Stomach (tissue), 8 donors: ENCODE measurements at regions not wholly inside any gene's neighbourhood (a gene's known extent, or its start where the extent isn't known, plus 50 kb on each side); places are given as distances from the start of the nearest gene placed in this dataset.
"Not testable (repeated sequence)": the region's sequence is repeated elsewhere in the genome, so short reads cannot be mapped to it uniquely, and the experiment has no call there.

Experiments
- DNase-seq, 2 donors: peaks; one replicate each; pipeline versions ENCODE4 v3.0.0 to v3.0.0-alpha.2; 2013 to 2019
- H3K27ac ChIP-seq, 5 donors: fragments of 200-600 bp in 4 of 5; sonication (generic) in 4 of 5; one replicate each; pipeline ENCODE4 v1.5.1; 2013 to 2019; ENCODE audit warnings: mild to moderate bottlenecking in 1 of 5, moderate library complexity in 1 of 5
- H3K27me3 ChIP-seq, 3 donors: fragments of 200-600 bp; sonication (generic); one replicate each; pipeline ENCODE4 v1.5.1; 2017 to 2019; ENCODE audit warnings: mixed run types in 1 of 3
- H3K36me3 ChIP-seq, 4 donors: fragments of 200-600 bp; sonication (generic); 1 replicate in 3 of 4; 2 replicates in 1 of 4; pipeline ENCODE4 v1.5.1; 2016 to 2019
- H3K4me1 ChIP-seq, 4 donors: fragments of 200-600 bp; sonication (generic); one replicate each; pipeline ENCODE4 v1.5.1; 2016 to 2019
- H3K4me3 ChIP-seq, 4 donors: fragments of 200-600 bp; sonication (generic) in 3 of 4; one replicate each; pipeline ENCODE4 v1.5.1; 2016 to 2019; ENCODE audit warnings: mild to moderate bottlenecking in 1 of 4
- H3K9me3 ChIP-seq, 4 donors: fragments of 200-600 bp; sonication (generic); one replicate each; pipeline ENCODE4 v1.5.1; 2016 to 2019
- EP300 ChIP-seq: sonication (generic); formaldehyde crosslinking; IDR thresholded peaks from one replicate; pipeline ENCODE4 v1.6.1; 2017; ENCODE audit warnings: antibody characterized with exemption
- POLR2A ChIP-seq, 4 donors: fragments of 450-650 bp; IDR thresholded peaks; one replicate each; pipeline ENCODE4 v1.6.1; 2016; ENCODE audit warnings: antibody characterized with exemption in 4 of 4, control low read depth in 2 of 4, mild to moderate bottlenecking in 1 of 4, moderate library complexity in 1 of 4
- POLR2AphosphoS5 ChIP-seq, 3 donors: sonication (generic); formaldehyde crosslinking; IDR thresholded peaks; one replicate each; pipeline ENCODE4 v1.6.1; 2016; ENCODE audit warnings: antibody characterized with exemption in 3 of 3
- WGBS, 5 donors: extraction: QIAGEN DNeasy Blood & Tissue Kit in 3 of 5; methylation state at CpG; one replicate each; pipeline versions ENCODE4 v1.1.5 to v1.1.7; 2013 to 2018; 5-methylcytosine and 5-hydroxymethylcytosine counted together
- intact Hi-C: fragments of 100-400 bp; cut with DNase I; formaldehyde crosslinking; loops from one replicate; pipeline ENCODE4 v1.15.1; 2023; ENCODE audit warnings: low total_unique reads
- TF ChIP-seq, protein P1 (sequence below), 7 experiments: fragments of 450-650 bp in 4 of 7; fragments of 200-600 bp in 3 of 7; sonication (generic) in 3 of 7; IDR thresholded peaks; one replicate each; pipeline ENCODE4 v1.5.1; 2016 to 2019; ENCODE audit warnings: antibody characterized with exemption in 7 of 7, control low read depth in 2 of 7, mild to moderate bottlenecking in 1 of 7
- donor health status: healthy with polysubstance abuse.
- donor health status: Bipolar disorder and iron deficiency.
- donor health status: healthy.

DNA sequence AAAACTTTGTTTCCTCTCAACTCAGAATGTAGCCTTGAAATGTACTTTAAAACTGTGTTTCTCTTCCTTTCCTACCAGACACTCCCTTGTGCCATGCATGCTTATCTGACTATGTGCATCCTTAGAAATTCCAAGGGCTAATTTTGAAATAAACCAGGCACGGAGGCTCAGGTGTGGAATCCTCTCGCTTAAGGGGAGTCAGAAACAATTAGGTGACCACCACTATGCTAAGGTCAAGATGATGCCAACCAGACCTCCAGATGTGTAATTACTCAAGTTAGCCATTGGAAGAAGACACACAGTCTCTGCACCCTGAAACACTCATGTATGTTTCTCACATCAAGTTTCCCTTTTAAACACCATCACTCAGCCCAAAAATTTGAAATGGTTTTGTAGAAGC lies 572.1 kb downstream of the VGLL3 start:
- no peak for DNase-seq
- WGBS, 5 donors, result 32 to 74% (median 58%) methylated on average over 2 of the region's 2 CpGs
- peaks cover 0 to 13% (median 0%) of the 10 kb centered on the region in 4 donors for H3K9me3 ChIP-seq
- intact Hi-C loops, result no loop called here
- TF ChIP-seq POLR2AphosphoS5 (IDR thresholded peaks at IDR 0.05) (no peak), POLR2A (IDR thresholded peaks at IDR 0.05) (no peak), EP300 (no peak)
- TF ChIP-seq, protein P1, sequence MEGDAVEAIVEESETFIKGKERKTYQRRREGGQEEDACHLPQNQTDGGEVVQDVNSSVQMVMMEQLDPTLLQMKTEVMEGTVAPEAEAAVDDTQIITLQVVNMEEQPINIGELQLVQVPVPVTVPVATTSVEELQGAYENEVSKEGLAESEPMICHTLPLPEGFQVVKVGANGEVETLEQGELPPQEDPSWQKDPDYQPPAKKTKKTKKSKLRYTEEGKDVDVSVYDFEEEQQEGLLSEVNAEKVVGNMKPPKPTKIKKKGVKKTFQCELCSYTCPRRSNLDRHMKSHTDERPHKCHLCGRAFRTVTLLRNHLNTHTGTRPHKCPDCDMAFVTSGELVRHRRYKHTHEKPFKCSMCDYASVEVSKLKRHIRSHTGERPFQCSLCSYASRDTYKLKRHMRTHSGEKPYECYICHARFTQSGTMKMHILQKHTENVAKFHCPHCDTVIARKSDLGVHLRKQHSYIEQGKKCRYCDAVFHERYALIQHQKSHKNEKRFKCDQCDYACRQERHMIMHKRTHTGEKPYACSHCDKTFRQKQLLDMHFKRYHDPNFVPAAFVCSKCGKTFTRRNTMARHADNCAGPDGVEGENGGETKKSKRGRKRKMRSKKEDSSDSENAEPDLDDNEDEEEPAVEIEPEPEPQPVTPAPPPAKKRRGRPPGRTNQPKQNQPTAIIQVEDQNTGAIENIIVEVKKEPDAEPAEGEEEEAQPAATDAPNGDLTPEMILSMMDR (IDR thresholded peaks at IDR 0.05), result no peak
- no peaks in the 10 kb centered on the region for H3K27me3 ChIP-seq
- H3K36me3 ChIP-seq, result no peaks in the 10 kb centered on the region
- no peaks in the 10 kb centered on the region for H3K4me1 ChIP-seq
- H3K27ac ChIP-seq, result no peak overlapping the region
- H3K4me3 ChIP-seq, result no peak overlapping the region

DNA sequence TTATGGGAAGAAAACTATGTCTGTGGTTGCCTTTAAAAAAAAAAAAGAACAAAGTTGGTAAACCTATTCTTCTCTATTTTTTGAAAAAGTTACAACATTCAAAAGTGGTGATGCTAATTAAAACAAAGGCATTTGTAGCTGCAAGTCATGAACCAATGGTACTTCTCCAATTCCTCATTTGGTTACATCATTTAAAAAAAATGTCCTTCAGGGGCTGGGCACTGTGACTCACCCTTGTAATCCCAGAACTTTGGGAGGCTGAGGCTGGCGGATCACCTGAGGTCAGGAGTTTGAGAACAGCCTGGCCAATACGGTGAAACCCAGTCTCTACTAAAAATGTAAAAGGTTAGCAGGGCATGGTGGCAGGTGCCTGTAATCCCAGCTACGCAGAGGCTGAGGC lies 574.6 kb downstream of the VGLL3 start:
- Histone ChIP-seq H3K27ac (no peak overlapping the region), H3K4me3 (no peak overlapping the region), H3K4me1 (no peaks in the 10 kb centered on the region), H3K9me3 (peaks cover 0 to 5% (median 0%) of the 10 kb centered on the region in 4 donors), H3K27me3 (no peaks in the 10 kb centered on the region), H3K36me3 (no peaks in the 10 kb centered on the region)
- intact Hi-C loops, result no loop called here
- TF ChIP-seq, protein P1 (IDR thresholded peaks at IDR 0.05), result no peak
- no peak for TF ChIP-seq POLR2A (IDR thresholded peaks at IDR 0.05)
- TF ChIP-seq EP300, result no peak
- TF ChIP-seq POLR2AphosphoS5 (IDR thresholded peaks at IDR 0.05), result no peak
- DNase-seq, result no peak
- WGBS, 5 donors, result 80 to 92% (median 89%) methylated on average over 3 of the region's 3 CpGs

DNA sequence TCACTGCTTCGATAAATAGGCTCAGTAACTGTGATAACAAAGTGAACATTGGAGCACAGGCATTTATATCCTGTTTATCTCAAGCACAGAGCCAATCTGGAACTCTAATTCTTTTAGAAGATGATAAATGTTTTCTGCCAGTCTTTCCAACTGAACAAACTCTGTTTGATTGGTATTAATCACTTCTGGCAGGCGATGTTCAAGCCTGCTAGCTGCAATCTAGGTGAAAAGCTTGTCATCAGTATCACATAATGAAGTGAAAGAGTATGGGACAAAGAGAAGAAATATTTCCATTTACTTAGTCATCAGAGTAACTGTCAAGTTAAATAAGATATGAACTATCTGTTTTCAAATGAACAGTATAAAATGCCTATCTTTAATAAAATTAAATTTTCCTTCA lies 577.3 kb downstream of the VGLL3 start:
- no peak overlapping the region for H3K4me3 ChIP-seq
- no peaks in the 10 kb centered on the region for H3K4me1 ChIP-seq
- intact Hi-C loops, result no loop called here
- no peak overlapping the region for H3K27ac ChIP-seq
- H3K36me3 ChIP-seq, result no peaks in the 10 kb centered on the region
- no peak for TF ChIP-seq EP300
- TF ChIP-seq POLR2AphosphoS5 (IDR thresholded peaks at IDR 0.05), result no peak
- TF ChIP-seq, protein P1 (IDR thresholded peaks at IDR 0.05), result no peak
- no peak for TF ChIP-seq POLR2A (IDR thresholded peaks at IDR 0.05)
- H3K27me3 ChIP-seq, result no peaks in the 10 kb centered on the region
- H3K9me3 ChIP-seq, result no peaks in the 10 kb centered on the region
- DNase-seq, result no peak
- 9 to 20% (median 15%) methylated on average over 2 of the region's 2 CpGs for WGBS, 5 donors

DNA sequence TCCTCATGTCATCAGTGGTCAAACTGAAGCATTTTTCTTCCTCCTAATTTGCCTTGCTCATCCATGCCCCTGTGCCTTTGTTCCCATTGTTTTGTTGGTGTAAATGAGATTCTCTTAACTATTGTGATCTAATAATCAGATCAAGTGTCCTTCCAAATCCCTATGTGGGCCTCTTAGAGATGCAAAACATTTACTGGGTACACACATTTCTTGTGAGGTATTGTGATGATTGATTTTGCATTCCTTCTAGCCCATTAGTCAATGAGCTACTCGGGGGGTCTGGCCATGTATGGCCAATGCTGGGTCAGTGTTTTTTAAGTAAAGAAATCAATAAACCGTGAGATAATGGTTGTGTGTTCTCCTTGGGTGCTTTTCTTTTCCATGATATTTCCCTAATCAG lies 580.4 kb downstream of the VGLL3 start:
- intact Hi-C loops, result no loop called here
- no peaks in the 10 kb centered on the region for H3K4me1 ChIP-seq
- 25 to 42% (median 32%) methylated on average over 2 of the region's 2 CpGs for WGBS, 5 donors
- TF ChIP-seq, protein P1 (IDR thresholded peaks at IDR 0.05), result no peak
- TF ChIP-seq EP300 (no peak), POLR2AphosphoS5 (IDR thresholded peaks at IDR 0.05) (no peak), POLR2A (IDR thresholded peaks at IDR 0.05) (no peak)
- H3K27me3 ChIP-seq, result no peaks in the 10 kb centered on the region
- H3K4me3 ChIP-seq, result no peak overlapping the region
- no peaks in the 10 kb centered on the region for H3K9me3 ChIP-seq
- no peak for DNase-seq
- no peaks in the 10 kb centered on the region for H3K36me3 ChIP-seq
- H3K27ac ChIP-seq, result no peak overlapping the region

DNA sequence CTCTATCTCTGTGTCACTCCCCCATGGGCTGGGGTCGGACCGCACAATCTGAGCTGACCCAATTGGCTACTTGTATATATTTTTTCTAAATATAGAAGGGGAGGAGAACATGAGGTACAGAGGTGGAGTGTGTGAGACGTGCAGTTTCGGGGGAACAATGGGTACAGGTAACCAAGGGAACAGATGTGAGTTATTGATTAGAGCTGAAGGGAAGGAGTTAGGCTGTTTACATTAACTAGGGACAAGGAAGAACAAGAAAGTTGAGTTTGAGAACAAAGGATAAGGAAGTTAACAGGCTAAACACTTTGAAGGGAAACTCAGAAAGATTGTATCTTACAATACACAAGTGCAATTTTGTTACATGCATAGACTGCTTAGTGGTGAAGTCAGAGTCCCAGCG lies 601.2 kb downstream of the VGLL3 start:
- H3K27ac ChIP-seq, H3K27me3 ChIP-seq, H3K9me3 ChIP-seq, H3K4me1 ChIP-seq, intact Hi-C loops, H3K4me3 ChIP-seq, H3K36me3 ChIP-seq: not testable (repeated sequence)
- DNase-seq, result peak in 1 of 2 donors; percentile 58
- 26 to 43% (median 30%) methylated on average over 5 of the region's 5 CpGs for WGBS, 5 donors
